Breast epithelium (tissue), 4 donors: ENCODE measurements at regions not wholly inside any gene's neighbourhood (a gene's known extent, or its start where the extent isn't known, plus 50 kb on each side); places are given as distances from the start of the nearest gene placed in this dataset.

ENCODE experiments used
- DNase-seq, 2 donors: peaks; one replicate each; pipeline ENCODE4 v3.0.0-alpha.2; 2019; ENCODE audit warnings: low spot score in 2 of 2
- H3K27ac ChIP-seq, 2 donors: fragments of 200-600 bp; sonication (generic) in 1 of 2; one replicate each; pipeline ENCODE4 v1.5.1; 2016 to 2019; ENCODE audit warnings: mild to moderate bottlenecking in 1 of 2
- H3K27me3 ChIP-seq, 2 donors: fragments of 200-600 bp; sonication (generic) in 1 of 2; one replicate each; pipeline versions ENCODE4 v1.5.1 to v1.6.0; 2017 to 2019; ENCODE audit warnings: control low read depth in 1 of 2, mild to moderate bottlenecking in 1 of 2
- H3K36me3 ChIP-seq: fragments of 200-600 bp; one replicate; pipeline ENCODE4 v1.5.1; 2019
- H3K4me1 ChIP-seq, 2 donors: fragments of 200-600 bp; sonication (generic); one replicate each; pipeline ENCODE4 v1.5.1; 2016 to 2019; ENCODE audit warnings: control low read depth in 1 of 2
- H3K4me3 ChIP-seq, 3 donors: fragments of 200-600 bp; sonication (generic); 1 replicate in 2 of 3; 2 replicates in 1 of 3; pipeline ENCODE4 v1.5.1; 2016 to 2019; ENCODE audit warnings: mild to moderate bottlenecking in 3 of 3, moderate library complexity in 2 of 3
- H3K9me3 ChIP-seq, 2 donors: fragments of 200-600 bp; sonication (generic) in 1 of 2; one replicate each; pipeline ENCODE4 v1.5.1; 2016 to 2019; ENCODE audit warnings: control low read depth in 1 of 2
- CTCF ChIP-seq, 3 donors: fragments of 450-650 bp; IDR thresholded peaks; one replicate each; pipeline ENCODE4 v1.5.1; 2016 to 2017; ENCODE audit warnings: antibody characterized with exemption in 3 of 3, mild to moderate bottlenecking in 3 of 3, moderate library complexity in 3 of 3
- POLR2A ChIP-seq: fragments of 450-650 bp; IDR thresholded peaks from one replicate; pipeline ENCODE4 v1.6.1; 2016; ENCODE audit warnings: antibody characterized with exemption, mild to moderate bottlenecking, moderate library complexity
- POLR2AphosphoS5 ChIP-seq, 3 donors: sonication (generic); formaldehyde crosslinking; IDR thresholded peaks; one replicate each; pipeline ENCODE4 v1.6.1; 2017; ENCODE audit warnings: antibody characterized with exemption in 3 of 3
- intact Hi-C: fragments of 100-400 bp; cut with DNase I; formaldehyde crosslinking; loops from one replicate; pipeline ENCODE4 v1.15.1; 2023; ENCODE audit warnings: low total_unique reads

DNA sequence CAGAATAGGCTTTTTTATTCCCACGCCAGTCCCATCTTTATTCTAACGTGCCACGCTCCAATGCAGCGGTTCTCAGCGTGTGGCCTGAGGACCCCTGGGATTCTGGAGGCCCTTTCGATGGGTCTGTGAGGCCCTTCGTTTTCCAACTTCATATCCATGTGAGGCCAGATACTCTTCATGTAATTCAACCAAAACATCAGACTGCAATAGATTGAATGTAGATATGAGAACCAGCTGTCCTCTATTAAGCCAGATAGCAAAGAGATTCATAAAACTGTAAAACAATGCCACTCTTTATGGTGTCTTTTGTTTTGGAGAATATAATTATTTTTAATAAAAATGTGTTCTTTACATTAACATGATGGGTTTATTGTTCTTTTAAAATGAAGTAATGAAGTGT, 53.2 kb upstream of the KMT2C start:
- no peak overlapping the region for H3K4me3 ChIP-seq
- no peaks in the 10 kb centered on the region for H3K9me3 ChIP-seq
- no peaks in the 10 kb centered on the region for H3K4me1 ChIP-seq
- H3K27me3 ChIP-seq, result no peaks in the 10 kb centered on the region
- intact Hi-C loops, result no loop called here
- TF ChIP-seq POLR2AphosphoS5 (IDR thresholded peaks at IDR 0.05), result no peak
- no peak for TF ChIP-seq CTCF (IDR thresholded peaks at IDR 0.05)
- TF ChIP-seq POLR2A, result no peak
- H3K36me3 ChIP-seq, result no peaks in the 10 kb centered on the region
- no peak overlapping the region for H3K27ac ChIP-seq
- no peak for DNase-seq

DNA sequence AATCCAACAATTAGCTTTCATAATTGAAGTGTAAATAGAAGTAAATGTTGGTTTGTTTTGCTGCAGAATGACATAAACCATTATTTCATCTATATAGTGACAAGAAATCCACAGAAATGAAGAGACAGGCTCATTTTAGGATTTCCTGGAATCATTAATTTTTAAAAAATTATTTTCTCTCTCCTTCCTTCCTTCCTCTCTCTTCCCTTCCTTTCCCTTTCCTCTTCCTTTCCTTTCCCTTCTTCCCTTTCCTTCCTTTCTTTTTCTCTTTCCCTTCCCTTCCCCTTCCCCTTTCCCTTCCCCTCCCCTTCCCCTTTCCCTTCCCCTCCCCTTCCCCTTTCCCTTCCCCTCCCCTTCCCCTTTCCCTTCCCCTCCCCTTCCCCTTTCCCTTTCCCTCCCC, 51.2 kb upstream of the KMT2C start:
- no peak overlapping the region for H3K4me3 ChIP-seq
- H3K36me3 ChIP-seq, result no peaks in the 10 kb centered on the region
- intact Hi-C loops, result no loop called here
- H3K27me3 ChIP-seq, result no peaks in the 10 kb centered on the region
- no peaks in the 10 kb centered on the region for H3K9me3 ChIP-seq
- DNase-seq, result no peak
- H3K4me1 ChIP-seq, result no peaks in the 10 kb centered on the region
- no peak overlapping the region for H3K27ac ChIP-seq
- TF ChIP-seq CTCF (IDR thresholded peaks at IDR 0.05) (no peak), POLR2AphosphoS5 (IDR thresholded peaks at IDR 0.05) (no peak), POLR2A (no peak)

- H3K9me3 ChIP-seq, result no peaks in the 10 kb centered on the region
- no peak overlapping the region for H3K4me3 ChIP-seq
- no peaks in the 10 kb centered on the region for H3K4me1 ChIP-seq
- no peaks in the 10 kb centered on the region for H3K36me3 ChIP-seq
- intact Hi-C loops, result no loop called here
- no peaks in the 10 kb centered on the region for H3K27me3 ChIP-seq
- no peak for TF ChIP-seq POLR2AphosphoS5 (IDR thresholded peaks at IDR 0.05)
- no peak for TF ChIP-seq POLR2A
- DNase-seq, result no peak
- no peak overlapping the region for H3K27ac ChIP-seq
Observed at GRCh38 chr7:152485826-152486225, 50.0 kb upstream of the KMT2C start.
